HL-60 (cell line): ENCODE measurements at regions not wholly inside any gene's neighbourhood (a gene's known extent, or its start where the extent isn't known, plus 50 kb on each side); places are given as distances from the start of the nearest gene placed in this dataset.

ENCODE experiments used
- GABPA ChIP-seq: IDR thresholded peaks from 2 replicates; pipeline ENCODE4 v1.6.1; 2012; ENCODE audit warnings: low read depth
- POLR2AphosphoS5 ChIP-seq: IDR thresholded peaks from 2 replicates; pipeline ENCODE4 v1.6.1; 2012; ENCODE audit warnings: low read depth
- REST ChIP-seq: IDR thresholded peaks from 2 replicates; pipeline ENCODE4 v1.6.1; 2012; ENCODE audit warnings: low read depth; ENCODE audit not compliant: insufficient replicate concordance
- SPI1 ChIP-seq: IDR thresholded peaks from 2 replicates; pipeline ENCODE4 v1.6.1; 2012; ENCODE audit warnings: low read depth, mild to moderate bottlenecking, borderline replicate concordance
- TF ChIP-seq, protein P1 (sequence below): IDR thresholded peaks from one replicate; pipeline ENCODE4 v1.5.1; 2011; ENCODE audit warnings: low read length, control low read depth, inconsistent platforms; ENCODE audit not compliant: insufficient read depth

GRCh38 chr18:56196495-56197225 is 441.7 kb downstream of the TXNL1 start:
- TF ChIP-seq, protein P1, sequence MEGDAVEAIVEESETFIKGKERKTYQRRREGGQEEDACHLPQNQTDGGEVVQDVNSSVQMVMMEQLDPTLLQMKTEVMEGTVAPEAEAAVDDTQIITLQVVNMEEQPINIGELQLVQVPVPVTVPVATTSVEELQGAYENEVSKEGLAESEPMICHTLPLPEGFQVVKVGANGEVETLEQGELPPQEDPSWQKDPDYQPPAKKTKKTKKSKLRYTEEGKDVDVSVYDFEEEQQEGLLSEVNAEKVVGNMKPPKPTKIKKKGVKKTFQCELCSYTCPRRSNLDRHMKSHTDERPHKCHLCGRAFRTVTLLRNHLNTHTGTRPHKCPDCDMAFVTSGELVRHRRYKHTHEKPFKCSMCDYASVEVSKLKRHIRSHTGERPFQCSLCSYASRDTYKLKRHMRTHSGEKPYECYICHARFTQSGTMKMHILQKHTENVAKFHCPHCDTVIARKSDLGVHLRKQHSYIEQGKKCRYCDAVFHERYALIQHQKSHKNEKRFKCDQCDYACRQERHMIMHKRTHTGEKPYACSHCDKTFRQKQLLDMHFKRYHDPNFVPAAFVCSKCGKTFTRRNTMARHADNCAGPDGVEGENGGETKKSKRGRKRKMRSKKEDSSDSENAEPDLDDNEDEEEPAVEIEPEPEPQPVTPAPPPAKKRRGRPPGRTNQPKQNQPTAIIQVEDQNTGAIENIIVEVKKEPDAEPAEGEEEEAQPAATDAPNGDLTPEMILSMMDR: no peak
- TF ChIP-seq POLR2AphosphoS5 (no peak), REST (no peak), GABPA (no peak), SPI1 (no peak)
